Left kidney (tissue), 1 donor: ENCODE measurements at regions not wholly inside any gene's neighbourhood (a gene's known extent, or its start where the extent isn't known, plus 50 kb on each side); places are given as distances from the start of the nearest gene placed in this dataset.

ENCODE experiments used
- DNase-seq: peaks from one replicate; pipeline ENCODE4 v3.0.0-alpha.2; 2013

GRCh38 chr4:3683744-3684421, 82.3 kb upstream of the ADRA2C start:
- no peak for DNase-seq

DNA sequence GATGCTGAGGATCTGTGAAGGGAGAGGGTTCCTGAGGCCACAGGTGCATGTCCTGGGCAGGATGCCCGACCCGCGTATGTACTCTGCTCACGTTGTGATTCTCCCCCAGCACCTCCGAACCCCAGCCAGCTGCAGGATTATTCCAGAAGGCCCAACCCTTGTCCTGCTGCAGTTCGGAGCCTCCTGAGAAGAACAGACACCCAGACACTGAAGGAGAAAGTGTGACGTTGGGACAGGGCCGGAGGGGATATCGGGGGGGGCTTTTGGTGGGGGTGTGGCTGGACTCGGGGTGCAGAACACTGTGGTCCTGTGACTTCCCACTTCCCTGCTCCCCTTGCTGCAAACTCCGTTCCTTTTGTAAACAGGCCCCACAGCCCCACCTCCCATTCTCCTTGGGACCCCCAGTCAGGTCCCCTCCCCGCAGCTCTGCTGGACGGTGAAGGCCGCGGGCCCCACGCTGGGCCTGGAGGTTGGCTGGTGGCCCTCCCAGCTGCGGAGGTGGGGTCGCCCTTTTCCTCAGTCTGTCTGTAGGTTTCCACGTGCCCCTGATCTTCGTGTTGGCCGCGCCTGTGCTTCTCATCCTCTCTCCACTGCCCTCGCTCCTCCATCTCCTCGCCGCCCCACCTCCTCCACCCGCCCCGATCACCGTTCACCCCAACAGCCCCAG, 83.0 kb upstream of the ADRA2C start:
- DNase-seq: no peak

DNA sequence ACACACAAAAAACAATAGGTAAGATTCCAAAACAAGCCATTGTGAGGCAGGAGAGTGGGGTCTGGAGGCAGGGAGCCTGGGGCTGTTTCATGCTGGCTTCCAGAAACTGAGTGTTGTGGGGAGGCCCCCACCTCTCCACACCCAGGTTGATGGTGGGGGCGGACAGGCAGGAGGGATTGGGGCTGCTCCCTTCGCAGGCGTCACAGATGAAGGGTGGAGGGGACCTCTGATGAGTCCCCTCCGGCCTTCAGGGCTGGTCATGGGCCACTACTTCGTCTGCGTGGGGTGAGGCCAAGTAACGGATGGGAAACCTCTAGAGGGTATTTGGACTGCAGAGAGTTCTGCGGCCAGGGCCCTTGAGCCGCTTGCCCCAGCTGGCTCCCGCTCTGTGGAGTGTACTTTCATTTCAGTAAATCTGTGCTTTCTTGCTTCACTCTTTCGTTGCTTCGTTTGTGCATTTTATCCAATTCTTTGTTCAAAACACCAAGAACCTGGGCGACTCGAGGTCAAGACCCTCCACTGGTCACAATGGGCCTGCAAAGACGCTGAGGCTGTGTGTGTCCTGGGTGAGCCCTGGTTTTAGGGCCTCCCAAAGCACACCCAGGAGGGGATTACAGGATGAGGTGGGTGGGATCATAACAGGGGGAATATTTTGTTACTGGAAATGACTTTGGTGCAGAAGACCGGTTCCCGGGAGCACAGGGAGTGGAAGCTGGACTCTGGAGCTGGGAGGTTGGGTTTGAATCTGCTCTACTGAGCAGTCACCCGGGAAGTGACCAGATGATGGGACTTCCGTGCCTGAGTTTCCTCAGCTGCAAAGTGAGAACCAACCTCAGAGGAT, 83.7 kb upstream of the ADRA2C start:
- DNase-seq: no peak

DNA sequence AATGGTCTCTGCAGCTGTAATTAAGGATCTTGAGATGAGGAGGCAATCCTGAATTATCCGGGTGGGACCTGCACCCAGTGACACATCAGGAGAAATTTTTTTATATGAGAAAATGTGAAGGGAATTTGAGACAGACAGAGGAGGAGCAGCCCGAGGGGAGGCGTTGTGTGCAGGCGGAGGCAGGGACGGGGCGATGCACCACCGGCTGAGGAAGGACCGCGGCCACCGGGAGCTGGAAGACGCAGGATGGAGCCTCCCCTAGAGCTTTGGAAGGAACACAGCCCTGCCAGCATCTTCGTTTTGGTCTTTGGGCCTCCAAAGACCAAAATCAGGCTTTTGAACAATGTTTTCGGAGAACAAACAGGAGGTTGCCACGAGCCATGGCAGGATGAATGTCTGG, 85.0 kb upstream of the ADRA2C start:
- DNase-seq: no peak

DNA sequence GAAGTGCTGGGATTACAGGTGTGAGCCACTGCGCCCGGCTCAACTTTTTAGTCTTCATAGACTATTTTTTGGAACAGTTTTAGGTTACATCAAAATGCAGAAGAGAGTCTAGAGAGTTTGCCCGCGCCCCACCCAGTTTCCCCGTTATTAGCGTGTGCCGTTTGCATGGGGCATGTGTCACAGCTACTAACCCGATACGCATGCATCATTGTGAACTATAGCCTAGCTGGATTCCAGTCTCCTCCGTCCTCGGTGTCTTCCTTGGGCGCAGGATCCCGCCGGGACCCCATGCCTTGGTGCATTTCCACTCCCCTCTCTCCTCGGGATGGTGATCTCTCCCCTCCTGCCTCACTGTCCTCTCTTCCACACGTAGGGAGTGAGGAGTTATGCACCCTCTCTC, 85.5 kb upstream of the ADRA2C start:
- no peak for DNase-seq

DNA sequence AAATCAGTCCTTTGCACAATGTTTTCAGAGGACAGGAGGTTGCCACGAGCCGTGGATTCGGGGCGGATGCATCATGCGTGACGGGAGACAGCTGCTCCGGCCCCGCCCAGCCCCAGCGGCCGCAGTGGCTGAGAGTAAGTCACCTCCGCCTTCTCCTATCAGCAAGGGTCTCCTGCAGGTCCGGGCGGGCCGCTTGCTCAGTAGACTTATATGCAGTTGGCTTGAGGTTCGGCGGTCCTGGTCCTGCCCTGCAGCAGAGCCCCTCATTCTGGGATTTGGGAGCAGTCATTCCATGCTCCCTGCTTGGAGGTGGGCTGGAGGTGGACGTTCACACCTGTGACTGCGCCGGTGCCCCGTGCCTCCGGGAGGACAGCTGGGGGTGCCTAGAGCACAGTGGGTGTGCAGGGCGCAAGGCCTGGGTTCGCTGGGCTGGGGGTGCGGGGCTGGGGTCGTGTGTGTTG, 86.3 kb upstream of the ADRA2C start:
- no peak for DNase-seq

DNA sequence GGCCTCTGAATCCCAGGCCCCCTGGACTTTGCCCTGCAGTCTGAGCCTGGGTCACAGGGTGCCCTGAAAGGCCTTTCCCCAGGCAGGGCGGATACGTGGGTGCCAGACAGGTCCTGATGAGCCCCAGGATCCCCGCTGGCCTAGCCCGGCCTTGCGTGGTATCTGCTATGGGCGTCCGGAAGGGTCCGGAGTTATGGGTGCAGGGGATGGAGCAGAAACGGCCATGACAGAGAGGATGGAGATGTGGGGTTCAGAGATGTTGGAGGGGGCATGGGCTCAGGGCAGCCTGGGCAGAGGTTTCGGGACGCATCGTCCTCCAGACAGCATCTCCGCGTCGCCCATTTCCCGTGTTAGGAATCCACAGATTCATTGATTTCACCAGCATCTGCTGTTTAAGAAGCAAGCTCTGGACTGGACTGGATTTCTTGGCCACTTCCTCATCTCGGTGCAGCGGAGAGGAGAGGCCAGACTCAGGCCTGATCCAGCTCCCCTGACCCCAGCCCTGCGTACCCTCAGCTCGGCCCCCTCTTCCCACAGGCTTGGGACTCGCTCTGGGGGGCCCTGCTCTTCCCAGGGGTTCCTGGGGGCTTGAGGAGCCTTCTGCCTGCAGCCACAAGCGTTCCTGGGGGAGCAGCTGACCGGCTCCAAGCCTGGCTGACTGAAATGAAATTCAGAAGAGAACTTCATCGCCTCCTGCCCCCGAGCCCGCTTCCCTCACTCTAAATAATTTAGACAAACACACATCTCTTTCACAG, 86.9 kb upstream of the ADRA2C start:
- no peak for DNase-seq

GRCh38 chr4:3677748-3678070, 88.5 kb upstream of the ADRA2C start:
- DNase-seq: no peak

- no peak for DNase-seq
These were observed 89.1 kb upstream of the ADRA2C start for GRCh38 chr4:3676907-3677747.

DNA sequence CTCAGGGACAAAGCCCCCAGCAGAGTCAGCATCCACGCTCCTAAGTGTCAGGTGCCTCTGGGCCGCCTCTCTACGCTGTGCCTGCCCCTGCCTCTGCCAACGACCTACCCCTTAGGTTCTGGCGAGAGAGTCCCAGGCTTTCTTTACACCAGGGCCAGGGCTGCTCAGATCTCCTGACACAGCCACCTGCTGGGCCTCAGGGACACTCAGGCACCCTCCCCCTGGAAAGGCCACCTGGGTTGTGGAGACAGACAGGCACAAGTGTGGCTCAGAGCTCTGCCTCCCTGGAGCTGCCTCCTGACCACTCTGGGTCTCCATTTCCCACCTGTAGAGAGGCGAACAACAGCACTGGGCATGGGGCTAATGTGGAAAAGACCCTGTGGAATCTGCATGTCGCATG, 90.0 kb upstream of the ADRA2C start:
- DNase-seq: no peak

- DNase-seq: no peak
These were observed 90.7 kb upstream of the ADRA2C start for GRCh38 chr4:3675251-3676115.

DNA sequence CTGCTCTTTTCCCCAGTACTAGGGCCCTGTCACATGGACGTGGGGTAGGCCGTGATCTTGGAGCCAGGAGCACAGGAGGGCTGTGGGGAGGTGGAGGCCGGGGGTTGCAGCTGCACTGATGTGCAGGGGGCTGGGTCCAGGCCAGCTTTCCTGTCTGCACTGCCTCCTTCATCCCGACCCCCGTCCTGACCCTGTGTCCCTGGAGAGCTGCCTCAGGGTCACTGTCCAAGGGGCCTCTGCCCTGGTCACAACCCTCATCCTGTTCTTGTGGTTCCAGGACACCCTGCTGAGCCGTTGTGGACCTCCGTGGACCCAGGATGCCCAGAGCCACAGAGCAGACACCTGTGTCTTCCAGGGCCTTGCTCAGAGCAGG, 91.7 kb upstream of the ADRA2C start:
- no peak for DNase-seq

DNA sequence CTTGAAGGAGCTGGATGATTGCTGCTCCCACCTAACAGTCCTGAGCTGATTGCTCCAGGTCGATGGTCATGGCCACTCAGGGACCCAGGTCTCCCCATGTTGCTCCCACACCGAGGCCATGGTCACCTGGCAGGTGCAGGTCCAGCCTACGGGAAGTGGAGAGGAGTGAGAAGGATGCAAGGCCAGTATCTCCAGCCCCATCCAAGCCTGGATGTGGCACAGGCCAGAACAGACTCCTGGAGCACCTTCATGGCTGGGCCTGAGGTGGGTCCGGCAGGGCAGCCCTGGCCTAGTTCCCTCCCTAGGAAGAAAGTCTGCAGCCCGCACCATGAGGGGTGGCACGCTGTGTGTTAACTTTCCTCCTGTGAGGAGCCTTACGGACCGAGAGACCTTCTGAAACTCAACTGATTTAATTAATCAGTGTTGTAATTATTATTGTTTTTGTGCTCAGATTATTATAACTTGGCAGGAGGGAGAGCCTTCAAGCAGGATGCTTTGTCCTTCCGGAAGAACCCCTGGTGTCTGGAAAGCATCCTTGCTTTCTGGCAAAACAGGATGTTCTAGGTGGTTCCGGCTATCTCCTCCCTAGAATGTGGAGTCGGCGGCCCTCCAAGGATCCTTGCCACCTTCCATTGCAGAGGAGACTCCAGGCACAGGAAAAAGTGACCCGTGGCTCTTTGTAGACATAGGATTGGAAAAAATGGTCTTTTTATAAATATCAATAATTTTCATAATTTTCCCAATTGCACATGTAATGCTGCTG, 92.3 kb upstream of the ADRA2C start:
- DNase-seq: no peak

DNA sequence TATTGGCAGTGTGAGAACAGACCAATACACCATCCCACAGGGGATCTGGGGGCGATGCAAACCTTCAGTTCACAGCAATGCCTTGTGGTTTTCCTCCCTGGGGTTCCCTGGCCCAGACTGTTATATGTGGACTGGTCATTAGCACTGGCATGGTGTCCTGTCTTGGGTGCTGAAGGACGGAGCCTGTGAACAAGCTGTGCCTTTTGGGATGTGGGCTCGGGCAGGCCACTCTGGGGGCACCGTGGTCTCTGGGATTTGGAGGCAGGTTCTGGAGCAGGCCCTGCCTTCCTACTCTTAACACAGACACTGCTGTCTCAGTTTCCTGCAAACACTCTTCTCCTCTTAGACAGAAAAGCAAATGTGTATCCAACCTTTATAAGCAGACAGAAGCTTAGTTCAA, 93.0 kb upstream of the ADRA2C start:
- no peak for DNase-seq

DNA sequence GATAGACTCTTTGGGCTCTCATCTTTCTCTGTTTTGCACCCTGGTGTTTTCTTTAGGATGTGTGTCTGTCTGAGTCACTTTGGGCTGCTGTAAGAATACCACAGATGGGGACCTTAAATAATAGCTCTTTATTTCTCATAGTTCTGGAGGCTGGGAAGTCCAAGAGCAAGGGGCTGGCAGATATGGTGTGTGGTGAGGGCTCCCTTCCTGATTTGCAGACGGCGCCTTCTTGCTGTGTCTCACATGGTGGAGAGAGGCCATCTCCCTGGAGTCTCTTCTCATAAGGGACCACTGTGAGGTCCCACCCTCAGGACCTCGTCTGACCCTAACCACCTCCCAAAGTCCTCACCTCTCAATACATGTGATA, 93.7 kb upstream of the ADRA2C start:
- DNase-seq: no peak

- no peak for DNase-seq
These were observed 94.4 kb upstream of the ADRA2C start for GRCh38 chr4:3671571-3672464.

DNA sequence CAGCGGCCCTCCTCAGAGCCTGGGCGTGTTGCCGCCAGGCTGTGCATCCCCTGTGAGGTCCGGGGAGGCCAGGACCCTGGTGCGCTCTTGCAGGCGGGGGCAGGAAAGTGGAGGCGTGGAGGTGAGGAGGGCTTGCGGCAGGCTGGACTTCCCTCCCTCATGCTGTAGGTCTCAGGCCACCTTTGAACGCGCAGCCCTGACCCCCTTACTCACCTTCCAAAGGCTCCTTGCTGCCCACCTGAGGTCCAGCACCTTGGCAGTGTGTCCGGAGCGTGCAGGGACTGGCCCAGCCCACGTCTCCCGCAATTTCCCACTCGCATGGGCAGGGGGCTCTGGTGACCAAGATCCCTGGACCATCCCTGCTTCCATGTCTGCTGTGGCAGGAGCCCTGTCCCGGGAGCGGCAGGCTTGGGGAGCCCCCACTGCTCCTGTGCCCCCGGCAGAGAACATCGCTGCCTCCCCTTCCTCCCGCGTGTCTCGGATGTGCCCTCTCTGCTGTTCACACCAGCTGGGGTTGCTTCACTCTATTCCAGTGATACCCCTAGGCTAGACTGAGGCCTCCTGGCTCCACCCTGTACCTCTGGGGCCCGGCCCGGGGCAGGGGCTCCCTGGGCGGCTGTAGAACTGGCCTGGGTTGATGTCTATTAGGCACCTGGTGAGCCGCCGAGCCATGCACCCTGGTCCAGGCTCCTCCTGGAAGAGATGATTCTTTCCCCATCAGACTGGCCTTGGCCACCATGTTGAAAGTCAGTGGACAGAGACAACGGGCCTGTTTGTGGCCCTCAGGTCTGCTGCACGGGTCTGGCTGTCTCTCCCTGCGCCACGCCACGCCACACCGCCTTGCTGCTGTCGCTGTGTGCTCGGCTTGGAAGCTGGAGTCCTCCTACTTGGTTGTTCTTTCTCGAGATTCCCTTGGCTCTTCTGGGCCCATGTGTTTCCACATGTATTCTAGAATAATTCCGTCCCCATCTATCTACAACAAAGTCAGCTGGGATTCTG, 95.4 kb upstream of the ADRA2C start:
- DNase-seq: no peak

DNA sequence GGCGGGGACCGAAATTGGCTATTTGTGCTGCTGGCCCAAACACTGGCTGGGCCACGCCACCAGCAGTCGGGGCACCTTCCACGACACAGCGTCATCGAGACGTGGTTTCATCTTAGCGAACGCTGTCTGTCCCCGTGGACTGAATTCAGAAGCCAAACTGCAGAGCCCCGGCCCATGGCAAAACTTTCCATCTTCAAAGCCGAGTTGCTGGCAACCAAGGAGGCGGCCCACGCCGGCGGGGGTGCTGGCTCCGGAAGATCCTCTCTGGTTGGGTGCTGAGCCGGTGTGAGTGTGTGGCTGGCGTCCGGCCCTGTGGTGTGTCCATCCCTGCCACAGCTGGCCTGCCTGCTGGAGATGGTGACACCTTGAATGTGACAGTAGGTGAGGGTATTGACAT, 96.6 kb upstream of the ADRA2C start:
- no peak for DNase-seq
